ENCODE measurements at regions not wholly inside any gene's neighbourhood (a gene's known extent, or its start where the extent isn't known, plus 50 kb on each side); places are given as distances from the start of the nearest gene placed in this dataset.

DNA sequence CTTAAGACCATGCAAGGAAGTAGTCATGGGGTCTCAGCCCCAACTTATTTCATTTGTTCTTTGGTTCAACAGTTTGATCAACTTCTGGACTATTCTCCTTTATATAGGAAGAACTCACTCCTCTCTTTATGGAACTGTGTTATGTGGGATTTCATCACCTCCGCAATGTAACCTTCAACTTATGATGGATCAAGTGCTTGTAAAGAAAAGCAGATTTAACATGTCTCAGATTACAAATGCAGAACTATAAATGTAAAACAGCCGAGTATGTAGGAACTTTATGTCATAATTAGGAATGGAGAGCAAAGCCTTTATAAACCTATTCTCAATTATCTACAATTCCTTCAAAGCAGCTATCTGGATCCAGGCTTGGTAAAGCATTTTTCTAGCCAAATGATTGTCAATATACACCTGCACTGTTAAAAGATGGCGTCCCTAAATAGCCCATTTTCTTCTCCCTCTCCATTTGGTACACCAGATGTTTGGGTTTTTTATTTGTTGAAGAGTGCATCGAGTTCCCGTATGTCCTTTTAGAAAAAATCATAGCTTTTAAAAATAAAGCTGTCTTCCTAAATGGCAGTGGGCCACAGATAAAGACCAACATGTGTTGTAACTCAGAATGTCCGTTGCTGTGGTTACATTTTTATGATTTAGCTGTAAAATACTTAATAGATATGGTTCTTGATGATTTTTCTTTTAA is 985.1 kb upstream of the SLC35B3 start:
- Mint-ChIP-seq H3K27ac (no peak overlapping the region), H3K4me1 (no peaks in the 10 kb centered on the region)

DNA sequence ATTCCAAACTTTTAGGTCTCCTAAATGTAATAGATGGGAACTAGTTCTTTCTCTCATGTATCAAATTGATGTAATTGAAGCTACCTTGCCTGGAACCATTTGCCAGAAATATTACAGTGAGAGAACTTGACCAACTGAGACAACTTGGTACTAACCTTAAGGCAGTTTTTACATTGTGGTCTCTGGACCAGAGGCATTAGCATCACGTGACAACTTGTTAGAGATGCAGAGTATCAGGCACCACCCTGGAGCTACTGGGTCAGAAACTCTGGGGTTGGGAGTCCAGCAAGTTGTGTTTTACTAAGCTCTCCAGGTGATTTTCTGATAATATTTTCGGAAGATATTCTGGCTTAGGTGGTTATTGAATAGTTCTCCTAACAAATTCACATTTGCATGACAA is 982.1 kb upstream of the SLC35B3 start:
- Histone ChIP-seq H2AFZ (ENCODE audit: insufficient read depth, low read depth, low read length, poor library complexity, severe bottlenecking) (no peak overlapping the region), H3K36me3 (replicated peaks in 1 of 2; ENCODE audit: control insufficient read depth in 1 of 2, insufficient read depth in 2 of 2, low read length in 2 of 2) (no peaks in the 10 kb centered on the region), H3K4me3 (replicated peaks in 1 of 3; ENCODE audit: low read depth in 2 of 3, low read length in 3 of 3) (no peak overlapping the region), H3K4me2 (replicated peaks; ENCODE audit: extremely low read depth, low read length, poor library complexity, severe bottlenecking) (no peak overlapping the region), H3K9me3 (replicated peaks in 1 of 2; ENCODE audit: control insufficient read depth in 1 of 2, insufficient read depth in 1 of 2, low read length in 2 of 2) (no peaks in the 10 kb centered on the region), H3K27ac (ENCODE audit: low read depth in 1 of 2, low read length in 2 of 2) (no peak overlapping the region), H3K9ac (ENCODE audit: insufficient read depth, low read length, poor library complexity, severe bottlenecking) (no peak overlapping the region), H3K27me3 (ENCODE audit: control insufficient read depth in 2 of 2, insufficient read depth in 2 of 2, low read length in 2 of 2) (no peaks in the 10 kb centered on the region), H3K4me1 (ENCODE audit: control insufficient read depth in 1 of 2, insufficient read depth in 2 of 2, low read length in 2 of 2) (no peaks in the 10 kb centered on the region), H3K79me2 (ENCODE audit: insufficient read depth, low read length) (no peaks in the 10 kb centered on the region), H4K20me1 (ENCODE audit: insufficient read depth, low read length) (no peaks in the 10 kb centered on the region)
- Mint-ChIP-seq H3K36me3 (no peaks in the 10 kb centered on the region), H3K4me1 (no peaks in the 10 kb centered on the region), H3K9me3 (peaks cover 0 to 3% (median 0%) of the 10 kb centered on the region in 7 donors), H3K4me3 (no peak overlapping the region), H3K27ac (no peak overlapping the region), H3K27me3 (ENCODE audit: low read depth in 3 of 3) (peaks cover 0 to 2% (median 0%) of the 10 kb centered on the region in 3 donors)
- DNase-seq, result no peak
- 92% methylated on average over 1 of the region's 2 CpGs for WGBS (ENCODE audit: insufficient coverage)
- TF ChIP-seq, protein P1, sequence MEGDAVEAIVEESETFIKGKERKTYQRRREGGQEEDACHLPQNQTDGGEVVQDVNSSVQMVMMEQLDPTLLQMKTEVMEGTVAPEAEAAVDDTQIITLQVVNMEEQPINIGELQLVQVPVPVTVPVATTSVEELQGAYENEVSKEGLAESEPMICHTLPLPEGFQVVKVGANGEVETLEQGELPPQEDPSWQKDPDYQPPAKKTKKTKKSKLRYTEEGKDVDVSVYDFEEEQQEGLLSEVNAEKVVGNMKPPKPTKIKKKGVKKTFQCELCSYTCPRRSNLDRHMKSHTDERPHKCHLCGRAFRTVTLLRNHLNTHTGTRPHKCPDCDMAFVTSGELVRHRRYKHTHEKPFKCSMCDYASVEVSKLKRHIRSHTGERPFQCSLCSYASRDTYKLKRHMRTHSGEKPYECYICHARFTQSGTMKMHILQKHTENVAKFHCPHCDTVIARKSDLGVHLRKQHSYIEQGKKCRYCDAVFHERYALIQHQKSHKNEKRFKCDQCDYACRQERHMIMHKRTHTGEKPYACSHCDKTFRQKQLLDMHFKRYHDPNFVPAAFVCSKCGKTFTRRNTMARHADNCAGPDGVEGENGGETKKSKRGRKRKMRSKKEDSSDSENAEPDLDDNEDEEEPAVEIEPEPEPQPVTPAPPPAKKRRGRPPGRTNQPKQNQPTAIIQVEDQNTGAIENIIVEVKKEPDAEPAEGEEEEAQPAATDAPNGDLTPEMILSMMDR (IDR thresholded peaks at IDR 0.05), result no peak
- intact Hi-C loops (cut with micrococcal nuclease), result no loop called here

More for the DNA sequence above, 985.1 kb upstream of the SLC35B3 start:
- Histone ChIP-seq H3K4me2 (replicated peaks; ENCODE audit: extremely low read depth, low read length, poor library complexity, severe bottlenecking) (no peak overlapping the region), H3K27ac (ENCODE audit: low read depth in 1 of 2, low read length in 2 of 2) (no peak overlapping the region), H3K9ac (ENCODE audit: insufficient read depth, low read length, poor library complexity, severe bottlenecking) (no peak overlapping the region), H3K27me3 (ENCODE audit: control insufficient read depth in 2 of 2, insufficient read depth in 2 of 2, low read length in 2 of 2) (no peaks in the 10 kb centered on the region), H2AFZ (ENCODE audit: insufficient read depth, low read depth, low read length, poor library complexity, severe bottlenecking) (no peak overlapping the region), H3K9me3 (replicated peaks in 1 of 2; ENCODE audit: control insufficient read depth in 1 of 2, insufficient read depth in 1 of 2, low read length in 2 of 2) (no peaks in the 10 kb centered on the region), H3K4me3 (replicated peaks in 1 of 3; ENCODE audit: low read depth in 2 of 3, low read length in 3 of 3) (no peak overlapping the region), H3K4me1 (ENCODE audit: control insufficient read depth in 1 of 2, insufficient read depth in 2 of 2, low read length in 2 of 2) (no peaks in the 10 kb centered on the region), H3K79me2 (ENCODE audit: insufficient read depth, low read length) (no peaks in the 10 kb centered on the region), H4K20me1 (ENCODE audit: insufficient read depth, low read length) (no peaks in the 10 kb centered on the region), H3K36me3 (replicated peaks in 1 of 2; ENCODE audit: control insufficient read depth in 1 of 2, insufficient read depth in 2 of 2, low read length in 2 of 2) (no peaks in the 10 kb centered on the region)
- TF ChIP-seq, protein P1 (IDR thresholded peaks at IDR 0.05), result no peak
- Mint-ChIP-seq H3K27me3 (ENCODE audit: low read depth in 3 of 3) (no peaks in the 10 kb centered on the region), H3K9me3 (peaks cover 0 to 1% (median 0%) of the 10 kb centered on the region in 7 donors), H3K4me3 (no peak overlapping the region), H3K36me3 (no peaks in the 10 kb centered on the region)
- intact Hi-C loops (cut with micrococcal nuclease), result no loop called here
- WGBS (ENCODE audit: insufficient coverage), result no CpG with 5 or more reads among the region's 6 CpGs
- no peak for DNase-seq
